ENCODE measurements at regions not wholly inside any gene's neighbourhood (a gene's known extent, or its start where the extent isn't known, plus 50 kb on each side); places are given as distances from the start of the nearest gene placed in this dataset.

DNA sequence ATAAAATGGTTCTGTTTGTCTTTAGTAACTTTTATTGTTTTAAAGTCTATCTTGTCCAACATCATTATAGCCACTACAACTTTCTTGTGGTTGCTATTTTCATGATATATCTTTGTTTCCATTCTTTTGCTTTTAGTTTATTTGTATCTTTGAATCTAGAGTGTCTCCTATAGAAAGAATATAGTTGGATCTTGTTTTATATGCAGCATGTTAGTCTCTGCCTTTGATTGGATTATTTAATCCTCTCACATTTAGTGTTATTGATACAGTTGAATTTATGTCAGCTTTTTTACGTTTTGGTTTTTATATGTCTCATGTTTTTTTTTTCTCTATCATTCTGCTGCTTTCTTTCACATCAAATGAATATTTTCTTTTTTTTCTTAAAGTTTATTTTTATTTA is 98.1 kb downstream of the VSIG4 start:
- no peak overlapping the region for H3K4me3 ChIP-seq (ENCODE audit: low read depth, low read length, poor library complexity, severe bottlenecking)
- ChIA-PET CTCF (no interaction called here), POLR2A (ENCODE audit: low non-redundant PET) (no interaction called here)
- no peak for DNase-seq (ENCODE audit: low spot score)
- BruUV-seq (replicated peaks), result no TSS peak
- no peaks in the 10 kb centered on the region for H3K36me3 ChIP-seq (ENCODE audit: insufficient read depth, low read length, poor library complexity, severe bottlenecking)
- H3K9me3 ChIP-seq (ENCODE audit: low read depth, low read length, poor library complexity, severe bottlenecking), result no peaks in the 10 kb centered on the region
- H3K4me1 ChIP-seq (ENCODE audit: insufficient read depth, low read length, poor library complexity, severe bottlenecking), result no peaks in the 10 kb centered on the region
- no peaks in the 10 kb centered on the region for H3K27me3 ChIP-seq (replicated peaks; ENCODE audit: insufficient read depth, low read depth, low read length, poor library complexity)
- intact Hi-C loops (cut with micrococcal nuclease; ENCODE audit: unreplicated experiment), result no loop called here
- TF ChIP-seq, protein P1, sequence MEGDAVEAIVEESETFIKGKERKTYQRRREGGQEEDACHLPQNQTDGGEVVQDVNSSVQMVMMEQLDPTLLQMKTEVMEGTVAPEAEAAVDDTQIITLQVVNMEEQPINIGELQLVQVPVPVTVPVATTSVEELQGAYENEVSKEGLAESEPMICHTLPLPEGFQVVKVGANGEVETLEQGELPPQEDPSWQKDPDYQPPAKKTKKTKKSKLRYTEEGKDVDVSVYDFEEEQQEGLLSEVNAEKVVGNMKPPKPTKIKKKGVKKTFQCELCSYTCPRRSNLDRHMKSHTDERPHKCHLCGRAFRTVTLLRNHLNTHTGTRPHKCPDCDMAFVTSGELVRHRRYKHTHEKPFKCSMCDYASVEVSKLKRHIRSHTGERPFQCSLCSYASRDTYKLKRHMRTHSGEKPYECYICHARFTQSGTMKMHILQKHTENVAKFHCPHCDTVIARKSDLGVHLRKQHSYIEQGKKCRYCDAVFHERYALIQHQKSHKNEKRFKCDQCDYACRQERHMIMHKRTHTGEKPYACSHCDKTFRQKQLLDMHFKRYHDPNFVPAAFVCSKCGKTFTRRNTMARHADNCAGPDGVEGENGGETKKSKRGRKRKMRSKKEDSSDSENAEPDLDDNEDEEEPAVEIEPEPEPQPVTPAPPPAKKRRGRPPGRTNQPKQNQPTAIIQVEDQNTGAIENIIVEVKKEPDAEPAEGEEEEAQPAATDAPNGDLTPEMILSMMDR (conservative IDR thresholded peaks at IDR 0.05; ENCODE audit: low read depth, low read length), result no peak
- no peak for TF ChIP-seq EZH2 (IDR thresholded peaks at IDR 0.05; ENCODE audit: borderline replicate concordance, low read depth, low read length, poor library complexity, severe bottlenecking)
- no peak overlapping the region for H3K27ac ChIP-seq (ENCODE audit: low read depth, low read length, poor library complexity, severe bottlenecking)

DNA sequence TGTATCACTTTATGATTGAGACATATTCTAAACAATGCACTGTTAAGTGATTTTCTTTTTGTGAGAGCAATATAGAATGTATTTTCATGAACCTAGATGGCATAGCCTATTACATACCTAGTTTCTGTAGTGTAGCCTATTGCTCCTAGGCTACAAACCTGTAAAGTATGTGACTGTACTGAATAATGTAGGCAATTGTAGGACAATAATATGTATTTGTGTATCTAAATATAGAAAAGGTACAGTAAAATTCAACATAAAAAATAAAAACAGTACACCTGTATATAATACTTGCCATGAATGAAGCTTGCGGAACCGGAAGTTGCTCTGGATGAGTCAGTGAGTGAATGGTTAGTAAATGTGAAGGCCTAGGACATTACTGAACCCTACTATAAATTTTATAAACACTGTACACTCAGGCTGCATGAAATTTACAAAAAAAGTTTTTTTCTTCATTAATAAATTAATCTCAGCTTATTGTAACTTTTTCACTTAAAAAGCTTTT is 106.7 kb downstream of the VSIG4 start:
- Histone ChIP-seq H3K4me3 (ENCODE audit: low read depth, low read length, poor library complexity, severe bottlenecking) (no peak overlapping the region), H3K9me3 (ENCODE audit: low read depth, low read length, poor library complexity, severe bottlenecking) (no peaks in the 10 kb centered on the region), H3K27ac (ENCODE audit: low read depth, low read length, poor library complexity, severe bottlenecking) (no peak overlapping the region), H3K4me1 (ENCODE audit: insufficient read depth, low read length, poor library complexity, severe bottlenecking) (no peaks in the 10 kb centered on the region), H3K27me3 (replicated peaks; ENCODE audit: insufficient read depth, low read depth, low read length, poor library complexity) (no peaks in the 10 kb centered on the region), H3K36me3 (ENCODE audit: insufficient read depth, low read length, poor library complexity, severe bottlenecking) (no peaks in the 10 kb centered on the region)
- intact Hi-C loops (cut with micrococcal nuclease; ENCODE audit: unreplicated experiment), result no loop called here
- POLR2A ChIA-PET (ENCODE audit: low non-redundant PET), result no interaction called here
- CTCF ChIA-PET, result no interaction called here
- no peak for DNase-seq (ENCODE audit: low spot score)
- BruUV-seq (replicated peaks), result no TSS peak
- no peak for TF ChIP-seq EZH2 (IDR thresholded peaks at IDR 0.05; ENCODE audit: borderline replicate concordance, low read depth, low read length, poor library complexity, severe bottlenecking)

DNA sequence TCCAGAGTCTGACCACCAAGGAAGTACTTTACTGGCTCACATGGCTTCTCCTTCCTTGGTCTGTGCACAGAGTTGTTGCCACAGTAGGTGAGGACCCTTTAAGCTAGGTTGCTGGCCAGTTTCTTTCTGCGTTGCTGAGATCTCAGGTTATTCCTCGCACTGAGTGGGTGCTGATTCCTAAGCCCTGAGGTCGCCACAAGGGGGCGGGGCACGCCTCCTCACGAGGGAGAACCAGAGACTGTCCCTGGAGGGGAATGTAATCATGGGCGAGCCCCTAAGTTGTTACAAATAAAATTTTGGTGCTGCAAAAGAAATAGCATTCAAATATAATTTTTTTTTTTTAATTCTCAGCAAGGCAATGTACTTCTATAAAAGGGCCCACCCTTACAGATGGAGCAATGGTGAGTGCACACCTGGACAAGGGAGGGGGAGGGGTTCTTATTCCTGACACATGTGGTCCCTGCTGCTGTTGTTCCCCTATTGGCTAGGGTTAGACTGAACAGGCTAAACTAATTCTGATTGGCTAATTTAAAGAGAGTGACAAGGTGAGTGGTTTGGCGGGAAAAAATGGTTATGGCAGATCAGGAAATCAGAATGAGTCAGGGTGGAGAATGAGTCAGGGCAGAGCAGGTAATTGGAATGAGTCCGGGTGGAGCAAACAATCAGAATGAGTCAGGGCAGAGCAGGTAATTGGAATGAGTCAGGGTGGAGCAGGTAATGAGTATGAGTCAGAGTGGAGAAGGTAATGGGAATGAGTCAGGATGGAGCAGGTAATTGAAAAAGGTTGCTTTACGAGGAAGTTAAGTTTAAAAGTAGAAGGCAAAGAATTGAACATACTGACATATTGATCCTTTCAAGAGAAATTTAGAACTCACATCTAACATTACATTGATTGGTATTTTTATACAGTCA is 107.5 kb downstream of the VSIG4 start:
- Histone ChIP-seq H3K4me1 (ENCODE audit: insufficient read depth, low read length, poor library complexity, severe bottlenecking) (no peaks in the 10 kb centered on the region), H3K4me3 (ENCODE audit: low read depth, low read length, poor library complexity, severe bottlenecking) (no peak overlapping the region), H3K36me3 (ENCODE audit: insufficient read depth, low read length, poor library complexity, severe bottlenecking) (no peaks in the 10 kb centered on the region), H3K9me3 (ENCODE audit: low read depth, low read length, poor library complexity, severe bottlenecking) (no peaks in the 10 kb centered on the region), H3K27ac (ENCODE audit: low read depth, low read length, poor library complexity, severe bottlenecking) (no peak overlapping the region), H3K27me3 (replicated peaks; ENCODE audit: insufficient read depth, low read depth, low read length, poor library complexity) (no peaks in the 10 kb centered on the region)
- BruUV-seq (replicated peaks), result no TSS peak
- DNase-seq (ENCODE audit: low spot score), result peak; percentile 15
- CTCF ChIA-PET, result no interaction called here
- POLR2A ChIA-PET (ENCODE audit: low non-redundant PET), result no interaction called here
- intact Hi-C loops (cut with micrococcal nuclease; ENCODE audit: unreplicated experiment), result no loop called here
- TF ChIP-seq EZH2 (IDR thresholded peaks at IDR 0.05; ENCODE audit: borderline replicate concordance, low read depth, low read length, poor library complexity, severe bottlenecking), result no peak
- TF ChIP-seq, protein P1 (conservative IDR thresholded peaks at IDR 0.05; ENCODE audit: low read depth, low read length), result peak; percentile 32; the same call in 1 of the 2 replicates
